LNCAP (cell line): ENCODE measurements at regions not wholly inside any gene's neighbourhood (a gene's known extent, or its start where the extent isn't known, plus 50 kb on each side); places are given as distances from the start of the nearest gene placed in this dataset.

Source experiments
- CTCF ChIP-seq: fragments of 450-650 bp; IDR thresholded peaks from 2 replicates; pipeline ENCODE4 v1.5.1; 2017; ENCODE audit warnings: mild to moderate bottlenecking

GRCh38 chr12:27177706-27178105, 66.4 kb upstream of the STK38L start:
- no peak for TF ChIP-seq CTCF

GRCh38 chr12:27178255-27178654, 65.8 kb upstream of the STK38L start:
- no peak for TF ChIP-seq CTCF

GRCh38 chr12:27178723-27179399, 65.2 kb upstream of the STK38L start:
- TF ChIP-seq CTCF = no peak

- no peak for TF ChIP-seq CTCF
These were observed 64.5 kb upstream of the STK38L start for GRCh38 chr12:27179400-27180214.

- TF ChIP-seq CTCF = no peak
These were observed 63.1 kb upstream of the STK38L start for GRCh38 chr12:27180906-27181505.

GRCh38 chr12:27183342-27183741, 60.7 kb upstream of the STK38L start:
- TF ChIP-seq CTCF = no peak

- no peak for TF ChIP-seq CTCF
These were observed 58.7 kb upstream of the STK38L start for GRCh38 chr12:27185234-27186021.
